ENCODE measurements at regions not wholly inside any gene's neighbourhood (a gene's known extent, or its start where the extent isn't known, plus 50 kb on each side); places are given as distances from the start of the nearest gene placed in this dataset.

GRCh38 chr9:91025856-91026255 lies 224.2 kb downstream of the SYK start:
- DNase-seq: no peak

- DNase-seq: no peak
These were observed 224.6 kb downstream of the SYK start for GRCh38 chr9:91026266-91026665.

DNA sequence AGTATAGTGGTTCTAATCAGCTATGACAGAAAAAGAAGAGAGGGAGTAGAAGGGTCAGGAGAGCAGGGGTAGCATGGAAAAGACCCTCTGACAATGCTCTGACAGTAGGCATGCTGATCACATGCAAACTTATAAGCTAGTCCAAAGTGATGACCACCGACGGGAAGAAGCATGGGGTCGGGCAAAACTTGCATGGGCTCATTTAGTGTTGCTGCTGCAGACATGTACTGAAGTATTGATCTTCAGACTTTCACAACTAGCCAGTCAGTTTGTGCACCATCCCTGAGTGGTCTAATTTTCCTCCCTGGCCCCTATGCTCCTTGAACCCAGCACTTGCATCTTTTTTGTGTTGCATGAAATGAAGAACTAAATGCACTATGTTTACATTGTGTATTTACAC lies 225.4 kb downstream of the SYK start:
- no peak for DNase-seq

GRCh38 chr9:91028166-91028827 lies 226.7 kb downstream of the SYK start:
- no peak for DNase-seq

GRCh38 chr9:91029650-91030361 lies 228.2 kb downstream of the SYK start:
- DNase-seq: no peak

DNA sequence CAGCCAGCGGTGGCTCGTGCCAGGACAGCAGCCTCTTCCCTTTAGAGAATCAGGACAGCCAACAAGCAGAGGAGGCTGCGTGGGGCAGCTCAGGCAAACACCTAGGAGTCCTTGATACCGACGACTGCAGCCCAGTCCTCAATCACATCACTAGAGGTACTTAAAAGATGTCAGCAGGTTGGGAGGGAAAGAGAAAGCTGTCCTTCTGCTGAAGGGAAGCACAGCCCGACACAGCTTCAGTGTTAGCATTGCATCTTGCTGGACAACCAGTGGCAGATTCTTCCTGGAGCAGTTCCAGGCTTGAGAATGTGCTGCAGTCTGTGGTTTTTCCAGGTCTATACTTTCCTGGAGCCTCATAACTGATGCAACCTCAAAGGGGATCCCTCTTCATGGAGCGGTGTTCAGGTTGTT lies 230.5 kb downstream of the SYK start:
- DNase-seq: no peak

GRCh38 chr9:91033270-91033669 lies 231.7 kb downstream of the SYK start:
- no peak for DNase-seq

DNA sequence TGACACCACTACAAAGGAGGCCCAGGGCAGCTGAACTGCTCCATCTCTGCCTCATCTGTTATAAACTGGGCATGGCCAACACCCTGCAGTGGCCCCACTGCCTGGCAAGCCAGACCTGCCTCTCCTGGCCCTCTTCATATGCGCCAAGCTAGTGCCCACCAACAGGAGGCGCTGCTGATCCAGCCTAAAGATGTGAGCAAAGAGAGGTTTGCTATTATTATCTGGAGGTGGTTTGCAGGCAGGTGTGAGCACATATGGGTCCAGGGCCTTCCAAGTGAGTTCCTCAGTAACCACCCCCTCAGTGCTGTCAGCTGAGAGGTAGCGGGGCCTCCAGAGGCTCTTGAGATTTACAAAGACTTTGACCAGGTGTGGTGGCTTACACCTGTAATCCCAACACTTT lies 232.2 kb downstream of the SYK start:
- peak; percentile 51 to 71 for DNase-seq

DNA sequence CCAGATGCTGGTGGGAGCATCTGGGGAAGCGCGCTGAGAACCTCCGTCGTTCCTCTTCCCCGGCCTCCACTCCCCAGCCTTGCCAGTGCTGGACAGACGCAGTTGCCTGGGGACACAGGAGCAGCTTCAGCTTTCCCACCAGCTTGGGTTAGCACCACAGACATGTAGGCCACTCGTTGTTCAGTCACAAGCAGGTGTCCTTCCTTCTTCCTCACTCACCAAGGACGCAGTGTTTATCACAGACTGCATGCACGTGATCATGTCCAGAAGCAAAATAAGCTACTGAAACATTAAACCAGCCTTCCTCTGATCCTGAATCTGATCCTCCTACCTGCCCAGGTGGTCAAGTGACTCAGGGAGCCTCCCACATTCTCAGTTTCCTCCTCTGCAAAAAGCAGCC lies 232.9 kb downstream of the SYK start:
- no peak for DNase-seq

GRCh38 chr9:91034976-91035824 lies 233.6 kb downstream of the SYK start:
- DNase-seq: no peak

DNA sequence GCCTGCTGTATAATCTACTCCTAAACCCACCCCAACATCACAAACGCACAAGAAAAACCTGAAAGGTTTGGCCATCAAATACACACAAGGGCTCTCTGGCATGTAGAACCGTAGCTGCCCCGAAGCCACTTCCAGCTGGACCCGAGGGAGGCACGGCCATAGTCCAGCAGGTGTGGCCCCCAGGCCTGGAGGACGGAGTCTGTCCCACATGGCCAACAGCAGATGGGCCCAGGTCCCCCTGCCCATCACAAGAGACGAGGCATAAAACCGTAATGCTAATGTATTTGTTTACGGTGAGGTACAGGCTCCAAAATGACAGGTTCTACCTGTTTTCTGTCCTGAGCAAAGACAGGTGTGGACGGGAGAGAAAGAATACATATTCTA lies 234.2 kb downstream of the SYK start:
- no peak for DNase-seq

GRCh38 chr9:91036356-91036755 lies 234.7 kb downstream of the SYK start:
- DNase-seq: no peak

DNA sequence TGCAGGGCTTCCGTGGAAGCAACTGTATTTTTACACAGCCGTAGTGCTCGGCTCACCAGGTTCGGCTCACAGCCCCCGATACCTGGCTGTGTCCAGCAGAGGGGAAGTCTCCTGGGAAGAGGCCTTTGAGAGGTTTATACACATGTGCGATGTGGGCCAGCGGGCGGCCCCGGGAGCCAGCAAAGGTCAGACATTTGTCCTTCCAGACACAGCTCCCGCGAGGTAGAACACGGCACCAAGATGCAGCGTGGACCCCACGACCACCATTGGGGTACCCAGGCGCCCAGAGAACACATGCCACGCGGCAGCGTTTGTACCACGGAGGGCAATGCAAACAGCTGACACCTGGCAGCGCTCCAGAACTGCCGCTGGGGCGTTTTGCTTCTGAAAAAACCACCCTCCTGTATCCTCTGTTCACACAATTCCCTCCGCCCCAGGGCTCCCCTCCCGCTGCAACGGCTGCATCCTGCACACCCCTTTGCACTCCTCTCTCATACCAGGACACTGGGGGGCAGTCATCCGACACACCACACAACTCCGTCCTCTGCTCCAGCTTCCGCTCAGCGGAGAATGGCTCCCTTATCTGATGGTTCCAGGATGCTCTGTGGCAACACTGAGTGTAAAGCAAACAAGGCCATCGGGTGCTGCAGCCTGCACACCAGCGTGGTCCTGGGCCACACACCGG lies 235.3 kb downstream of the SYK start:
- DNase-seq: peak; percentile 62 to 66

- no peak for DNase-seq
These were observed 236.2 kb downstream of the SYK start for GRCh38 chr9:91037511-91038482.

GRCh38 chr9:91038483-91039124 lies 237.0 kb downstream of the SYK start:
- no peak for DNase-seq

GRCh38 chr9:91039125-91039834 lies 237.7 kb downstream of the SYK start:
- DNase-seq: no peak

DNA sequence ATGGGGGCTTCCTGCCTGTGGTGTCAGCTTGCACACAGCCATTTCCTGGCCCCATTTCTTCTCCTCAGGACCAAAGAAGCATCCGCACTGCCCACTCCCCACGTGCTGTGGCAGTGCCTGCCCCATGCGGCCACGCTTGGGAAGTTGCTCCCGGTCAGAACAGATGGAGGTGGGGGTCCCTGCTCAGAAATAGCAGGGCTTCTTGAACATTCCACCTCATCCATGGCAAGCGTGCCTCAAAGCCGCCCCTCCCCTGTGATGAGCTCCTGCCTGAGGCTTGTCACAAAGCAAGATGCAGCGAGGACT lies 238.2 kb downstream of the SYK start:
- DNase-seq: no peak

- DNase-seq: no peak
These were observed 239.0 kb downstream of the SYK start for GRCh38 chr9:91040371-91041215.

DNA sequence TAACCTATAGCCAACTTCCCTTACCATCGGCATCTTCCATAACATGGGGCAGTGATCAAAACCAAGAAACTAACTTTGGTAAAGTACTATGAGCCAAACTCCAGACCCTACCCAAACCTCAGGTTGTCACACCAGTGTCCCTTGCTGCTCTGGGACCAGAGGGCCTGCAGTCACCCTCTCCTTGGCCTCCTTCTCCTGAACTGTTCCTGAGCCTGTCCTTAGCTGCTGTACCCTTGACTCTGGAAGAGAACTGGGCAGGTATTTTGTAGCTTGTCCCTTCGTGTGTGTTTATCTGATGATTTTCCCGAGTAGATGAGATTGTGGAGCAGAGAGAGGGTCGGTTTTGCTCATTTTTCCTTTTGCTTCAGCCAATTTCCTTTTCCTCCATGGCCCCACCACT lies 240.4 kb downstream of the SYK start:
- no peak for DNase-seq

GRCh38 chr9:91042541-91042940 lies 240.9 kb downstream of the SYK start:
- DNase-seq: no peak

All from CD4-positive, alpha-beta T cell treated with Interleukin-1 beta for 1 hour (primary cell).